ENCODE measurements at regions not wholly inside any gene's neighbourhood (a gene's known extent, or its start where the extent isn't known, plus 50 kb on each side); places are given as distances from the start of the nearest gene placed in this dataset.

GRCh38 chr2:104430852-104431251, 423.1 kb upstream of the POU3F3 start:
- no peak for TF ChIP-seq CTCF (conservative IDR thresholded peaks at IDR 0.05)

More at GRCh38 chr2:104430852-104431251, 423.1 kb upstream of the POU3F3 start:
- Histone ChIP-seq H4K91ac (ENCODE audit: insufficient read length, low read depth, low read length) (no peak overlapping the region), H2BK120ac (ENCODE audit: low read depth, low read length, poor library complexity, severe bottlenecking) (no peak overlapping the region), H3K56ac (ENCODE audit: insufficient read length, low read depth, low read length) (peak overlapping the region; percentile 76), H3K23me2 (ENCODE audit: insufficient read length, low read depth, low read length, poor library complexity, severe bottlenecking) (no peaks in the 10 kb centered on the region), H2AK5ac (ENCODE audit: insufficient read length, low read length) (no peak overlapping the region), H3K27ac (ENCODE audit: insufficient read length, low read depth, low read length) (no peak overlapping the region), H3K18ac (ENCODE audit: insufficient read length, low read depth, low read length) (no peak overlapping the region), H4K5ac (ENCODE audit: insufficient read length, low read depth, low read length) (no peak overlapping the region), H2BK12ac (ENCODE audit: insufficient read length, low read depth, low read length) (no peak overlapping the region), H2AFZ (ENCODE audit: low read length) (no peak overlapping the region), H3K79me1 (ENCODE audit: insufficient read depth, low read depth, low read length, poor library complexity, severe bottlenecking) (no peaks in the 10 kb centered on the region), H3K4me2 (ENCODE audit: insufficient read depth, insufficient read length, low read length) (no peak overlapping the region), H3K4ac (ENCODE audit: low read depth, low read length) (no peak overlapping the region), H3K9ac (ENCODE audit: extremely low read depth, insufficient read length, low read length) (no peak overlapping the region), H3K23ac (ENCODE audit: insufficient read length, low read depth, low read length) (no peak overlapping the region), H3K79me2 (ENCODE audit: insufficient read depth, low read length) (no peaks in the 10 kb centered on the region), H3K4me1 (ENCODE audit: insufficient read depth, low read length) (peaks cover 4% of the 10 kb centered on the region), H3T11ph (ENCODE audit: low read length) (no peak overlapping the region), H4K8ac (replicated peaks; ENCODE audit: insufficient read length, low read depth, low read length) (no peak overlapping the region), H2BK15ac (ENCODE audit: low read depth, low read length) (no peak overlapping the region), H2BK20ac (ENCODE audit: low read depth, low read length, poor library complexity, severe bottlenecking) (no peak overlapping the region), H3K9me3 (ENCODE audit: control insufficient read depth, low read depth, low read length) (no peaks in the 10 kb centered on the region), H4K20me1 (ENCODE audit: control insufficient read depth, insufficient read depth, insufficient read length) (no peaks in the 10 kb centered on the region), H2BK5ac (ENCODE audit: insufficient read length, low read length) (no peak overlapping the region), H3K27me3 (ENCODE audit: insufficient read depth, low read length) (no peaks in the 10 kb centered on the region), H3K14ac (ENCODE audit: insufficient read depth, low read length) (no peak overlapping the region)
- Mint-ChIP-seq H3K27me3 (ENCODE audit: low read depth) (peaks cover 1% of the 10 kb centered on the region; the same call in 1 of the 2 replicates), H3K36me3 (ENCODE audit: insufficient read depth in 1 of 3, low read depth in 3 of 3) (no peaks in the 10 kb centered on the region; a peak in 1 of 7 replicates), H3K4me1 (peaks cover 34 to 35% of the 10 kb centered on the region in 2 experiments), H3K9me3 (no peaks in the 10 kb centered on the region), H3K27ac (no peak overlapping the region; a peak in 1 of 7 replicates), H3K4me3 (no peak overlapping the region)
- WGBS (ENCODE audit: extremely low coverage, insufficient read length, low lambda C conversion rate), result no CpG with 5 or more reads among the region's 7 CpGs
- no peak for DNase-seq

Data from H9 (cell line).